IMR-90 (cell line): ENCODE measurements at regions not wholly inside any gene's neighbourhood (a gene's known extent, or its start where the extent isn't known, plus 50 kb on each side); places are given as distances from the start of the nearest gene placed in this dataset.

Experiments used
- ATAC-seq: fragments of 200-7000 bp; cut with Tn5 transposase; 2 replicates; pipeline ENCODE4 v1.9.1; 2020; ENCODE audit warnings: low read depth, mild to moderate bottlenecking, moderate library complexity
- BruUV-seq: library from RNA; stranded (reverse); fragments of 400-500 nt; replicated peaks from 2 replicates; lab custom pipeline; 2021; lab: Mats Ljungman, UMichigan
- CTCF ChIA-PET: fragments of 300-600 bp; formaldehyde crosslinking; extraction: SDS; loops from one replicate; lab custom pipeline; 2021; ENCODE audit warnings: antibody characterized with exemption; lab: Yijun Ruan, JAX
- POLR2A ChIA-PET: fragments of 300-600 bp; sonication (Branson Sonifier 250); formaldehyde crosslinking; loops from one replicate; lab custom pipeline; 2022; ENCODE audit warnings: antibody characterized with exemption; ENCODE audit not compliant: unreplicated experiment; lab: Charles Lee
- DNase-seq: peaks from one replicate; pipeline ENCODE4 v3.0.0; 2013
- H2AFZ ChIP-seq: replicated peaks from 2 replicates; pipeline ENCODE3; 2013; ENCODE audit warnings: low read length, mild to moderate bottlenecking; ENCODE audit not compliant: poor library complexity
- H2AK5ac ChIP-seq: 2 replicates; pipeline ENCODE4 v1.6.1; 2013; ENCODE audit warnings: low read depth, low read length, inconsistent platforms
- H2AK9ac ChIP-seq: replicated peaks from 2 replicates; pipeline ENCODE3; 2013; ENCODE audit warnings: mild to moderate bottlenecking, low read depth, low read length, moderate library complexity; ENCODE audit not compliant: poor library complexity
- H2BK120ac ChIP-seq: 2 replicates; pipeline ENCODE4 v1.6.1; 2013; ENCODE audit warnings: low read depth, low read length, inconsistent platforms
- H2BK15ac ChIP-seq: 3 replicates; pipeline ENCODE4 v1.6.1; 2013; ENCODE audit warnings: low read depth, low read length, inconsistent platforms
- H2BK20ac ChIP-seq: 2 replicates; pipeline ENCODE4 v1.6.1; 2013; ENCODE audit warnings: low read depth, mild to moderate bottlenecking, inconsistent platforms, low read length, moderate library complexity
- H2BK5ac ChIP-seq: 2 replicates; pipeline ENCODE4 v1.6.1; 2013; ENCODE audit warnings: mild to moderate bottlenecking, low read depth, low read length, inconsistent platforms; ENCODE audit not compliant: poor library complexity, severe bottlenecking
- H3K14ac ChIP-seq: replicated peaks from 2 replicates; pipeline ENCODE4 v1.6.1; 2013; ENCODE audit warnings: low read depth, low read length, inconsistent platforms
- H3K18ac ChIP-seq: 2 replicates; pipeline ENCODE4 v1.6.1; 2013; ENCODE audit warnings: low read depth, low read length, control low read depth
- H3K23ac ChIP-seq: 2 replicates; pipeline ENCODE4 v1.6.1; 2013; ENCODE audit warnings: low read depth, low read length, inconsistent platforms
- H3K27ac ChIP-seq: 2 replicates; pipeline ENCODE4 v1.5.1; 2013; ENCODE audit warnings: mild to moderate bottlenecking, control low read depth, low read length; ENCODE audit not compliant: insufficient read depth
- H3K27me3 ChIP-seq: 2 replicates; pipeline ENCODE4 v1.6.1; 2013; ENCODE audit warnings: low read length; ENCODE audit not compliant: control insufficient read depth, insufficient read depth
- H3K36me3 ChIP-seq: 2 replicates; pipeline ENCODE4 v1.6.1; 2013; ENCODE audit warnings: low read length, mixed read lengths; ENCODE audit not compliant: control insufficient read depth, insufficient read depth
- H3K4ac ChIP-seq: 2 replicates; pipeline ENCODE4 v1.6.1; 2013; ENCODE audit warnings: low read depth, low read length, inconsistent platforms
- H3K4me1 ChIP-seq: 2 replicates; pipeline ENCODE4 v1.6.1; 2013; ENCODE audit warnings: low read length, mixed read lengths; ENCODE audit not compliant: control insufficient read depth, insufficient read depth
- H3K4me2 ChIP-seq: 2 replicates; pipeline ENCODE4 v1.6.1; 2013; ENCODE audit warnings: low read depth, mild to moderate bottlenecking, control low read depth, low read length, moderate library complexity
- H3K4me3 ChIP-seq: 2 replicates; pipeline ENCODE4 v1.5.1; 2013; ENCODE audit warnings: low read depth, mild to moderate bottlenecking, control low read depth, low read length, moderate library complexity; ENCODE audit not compliant: insufficient read depth
- H3K56ac ChIP-seq: 2 replicates; pipeline ENCODE4 v1.6.1; 2013; ENCODE audit warnings: low read length, inconsistent platforms; ENCODE audit not compliant: insufficient read depth; ENCODE audit errors: extremely low read depth
- H3K79me1 ChIP-seq, 2 experiments: 2 replicates each; pipeline ENCODE4 v1.6.1; 2013; ENCODE audit warnings: low read length in 2 of 2, inconsistent platforms in 1 of 2, low read depth in 1 of 2
- H3K9ac ChIP-seq: 2 replicates; pipeline ENCODE4 v1.6.1; 2013; ENCODE audit warnings: low read depth, low read length, control low read depth
- H3K9me1 ChIP-seq: 2 replicates; pipeline ENCODE4 v1.6.1; 2013; ENCODE audit warnings: low read length, inconsistent platforms; ENCODE audit not compliant: insufficient read depth
- H3K9me3 ChIP-seq: 2 replicates; pipeline ENCODE4 v1.6.1; 2013; ENCODE audit warnings: low read length; ENCODE audit not compliant: control insufficient read depth, insufficient read depth
- H4K20me1 ChIP-seq: 2 replicates; pipeline ENCODE4 v1.6.1; 2013; ENCODE audit warnings: low read length, inconsistent platforms; ENCODE audit not compliant: insufficient read depth
- H4K5ac ChIP-seq: 2 replicates; pipeline ENCODE4 v1.6.1; 2013; ENCODE audit warnings: mild to moderate bottlenecking, low read depth, low read length, control low read depth
- H4K8ac ChIP-seq, 2 experiments: 2 replicates each; pipeline ENCODE4 v1.6.1; 2013; ENCODE audit warnings: low read depth in 2 of 2, low read length in 2 of 2, control low read depth in 1 of 2, inconsistent platforms in 1 of 2
- H4K91ac ChIP-seq: 2 replicates; pipeline ENCODE4 v1.6.1; 2013; ENCODE audit warnings: low read depth, low read length, inconsistent platforms; ENCODE audit not compliant: insufficient read depth
- CEBPB ChIP-seq: IDR thresholded peaks from 2 replicates; pipeline ENCODE4 v1.6.1; 2012; ENCODE audit warnings: low read depth, low read length, improper control_type of control experiment
- CHD1 ChIP-seq: IDR thresholded peaks from 2 replicates; pipeline ENCODE4 v1.6.1; 2012; ENCODE audit warnings: low read depth, low read length, improper control_type of control experiment
- FOS ChIP-seq: fragments of 150-350 bp; IDR thresholded peaks from 2 replicates; pipeline ENCODE4 v1.6.1; 2016; ENCODE audit warnings: low read depth, low read length
- MAFK ChIP-seq: IDR thresholded peaks from 2 replicates; pipeline ENCODE4 v1.6.1; 2012; ENCODE audit warnings: low read depth, low read length, improper control_type of control experiment
- MXI1 ChIP-seq: IDR thresholded peaks from 2 replicates; pipeline ENCODE4 v1.6.1; 2012; ENCODE audit warnings: low read depth, mild to moderate bottlenecking, low read length, moderate library complexity, borderline replicate concordance
- NFE2L2 ChIP-seq: fragments of 150-350 bp; IDR thresholded peaks from 2 replicates; pipeline ENCODE4 v1.6.1; 2016; ENCODE audit warnings: low read depth, mild to moderate bottlenecking, low read length
- RAD21 ChIP-seq: IDR thresholded peaks from 2 replicates; pipeline ENCODE4 v1.6.1; 2012; ENCODE audit warnings: low read length, improper control_type of control experiment
- RFX5 ChIP-seq: IDR thresholded peaks from 2 replicates; pipeline ENCODE4 v1.8.0; 2012; ENCODE audit warnings: low read depth, mild to moderate bottlenecking, low read length, moderate library complexity
- WGBS, 2 experiments: methylation state at CpG; one replicate each; pipeline versions ENCODE4 v1.1.5 to v1.1.7; 2013; ENCODE audit warnings: missing lambda C conversion rate in 2 of 2; ENCODE audit not compliant: insufficient read length in 1 of 2; ENCODE audit errors: extremely low coverage in 2 of 2; 5-methylcytosine and 5-hydroxymethylcytosine counted together
- dilution Hi-C: fragments of 300-500 bp; cut with HindIII; formaldehyde crosslinking; loops from one replicate; pipeline ENCODE4 v1.14.3; 2018; ENCODE audit warnings: low sequenced_read_pairs; ENCODE audit not compliant: unreplicated experiment
- in situ Hi-C: fragments of 300-500 bp; cut with MboI; formaldehyde crosslinking; loops from 3 replicates; pipeline ENCODE4 v1.14.3; 2019; ENCODE audit warnings: low sequenced_read_pairs, inconsistent platforms, mixed read lengths
- intact Hi-C: fragments of 100-400 bp; cut with micrococcal nuclease; formaldehyde crosslinking; loops from 2 replicates; pipeline ENCODE4 v1.10.0; 2022

DNA sequence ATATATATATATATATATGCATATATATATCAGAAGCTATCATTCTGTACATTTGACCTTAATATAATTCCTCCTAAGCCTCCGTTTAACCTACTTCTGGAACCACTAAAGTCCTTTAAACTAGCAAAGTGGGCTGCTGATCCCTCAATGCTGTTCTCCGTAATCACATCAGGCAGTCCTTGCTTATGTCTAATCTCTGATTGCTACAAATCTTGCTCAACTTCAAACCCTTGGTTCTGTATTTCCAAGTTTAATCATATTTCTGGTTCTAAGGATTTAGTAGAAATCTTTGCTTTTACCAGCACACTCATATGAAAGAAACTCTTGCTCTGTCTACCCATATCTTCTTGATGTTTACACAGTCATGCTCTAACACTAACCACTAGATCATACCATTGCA is 91.5 kb upstream of the GALNT13 start:
- no peaks in the 10 kb centered on the region for H3K36me3 ChIP-seq
- no peaks in the 10 kb centered on the region for H3K79me1 ChIP-seq
- H3K27me3 ChIP-seq, result no peaks in the 10 kb centered on the region
- H3K18ac ChIP-seq, result no peak overlapping the region
- H2AK9ac ChIP-seq, result no peak overlapping the region
- H2BK120ac ChIP-seq, result no peak overlapping the region
- no peak overlapping the region for H3K56ac ChIP-seq
- no peak overlapping the region for H2BK20ac ChIP-seq
- WGBS, 2 experiments, result no CpG with 5 or more reads among the region's 2 CpGs
- no peaks in the 10 kb centered on the region for H3K9me1 ChIP-seq
- no peak overlapping the region for H3K4me2 ChIP-seq
- no peak overlapping the region for H3K9ac ChIP-seq
- peaks cover 12% of the 10 kb centered on the region for H3K9me3 ChIP-seq
- H4K91ac ChIP-seq, result no peak overlapping the region
- in situ Hi-C loops (no loop called here), dilution Hi-C loops (no loop called here), intact Hi-C loops (no loop called here)
- no peak overlapping the region for H3K4ac ChIP-seq
- ChIA-PET CTCF (no interaction called here), POLR2A (no interaction called here)
- DNase-seq (no peak), ATAC-seq (no peak)
- H2AFZ ChIP-seq, result no peak overlapping the region
- H2AK5ac ChIP-seq, result no peak overlapping the region
- no TSS peak for BruUV-seq
- no peak overlapping the region for H3K27ac ChIP-seq
- no peaks in the 10 kb centered on the region for H3K4me1 ChIP-seq
- H2BK5ac ChIP-seq, result no peak overlapping the region
- H4K20me1 ChIP-seq, result no peaks in the 10 kb centered on the region
- no peak overlapping the region for H2BK15ac ChIP-seq
- TF ChIP-seq MXI1, result no peak
- TF ChIP-seq MAFK, result no peak
- no peak for TF ChIP-seq CHD1
- no peak for TF ChIP-seq FOS
- no peak for TF ChIP-seq CEBPB
- no peak for TF ChIP-seq NFE2L2
- no peak for TF ChIP-seq RAD21
- no peak for TF ChIP-seq RFX5
- H3K23ac ChIP-seq, result no peak overlapping the region
- H4K5ac ChIP-seq, result no peak overlapping the region
- H3K14ac ChIP-seq, result no peak overlapping the region
- no peak overlapping the region for H3K4me3 ChIP-seq
- no peak overlapping the region for H4K8ac ChIP-seq
